ENCODE measurements at regions not wholly inside any gene's neighbourhood (a gene's known extent, or its start where the extent isn't known, plus 50 kb on each side); places are given as distances from the start of the nearest gene placed in this dataset.
A peak's percentile ranks its signal among the peaks of the same experiment; 100 is the strongest.

DNA sequence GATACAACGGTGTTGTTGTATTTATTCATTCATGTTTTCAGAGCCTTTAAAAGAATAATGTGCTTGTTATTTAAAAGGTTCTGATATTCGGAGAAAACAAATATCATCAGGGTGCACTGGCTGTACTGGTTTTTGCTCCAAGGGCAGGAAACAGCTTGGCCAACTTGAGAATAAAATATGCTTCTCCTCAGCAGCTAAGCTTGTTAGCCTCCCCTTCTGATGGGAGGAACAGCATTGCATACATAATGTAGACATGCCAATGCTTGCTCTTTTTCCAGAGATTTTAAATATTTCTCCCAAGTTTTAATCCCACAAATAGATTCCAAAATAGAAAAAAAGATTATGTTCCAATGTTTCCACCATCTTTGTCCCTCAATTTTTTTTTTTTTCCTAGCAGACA is 87.6 kb upstream of the RPL34 start:
- no peak overlapping the region for H3K4me3 ChIP-seq (ENCODE audit: low read depth, low read length)
- H3K27me3 ChIP-seq (ENCODE audit: control insufficient read depth, insufficient read depth, low read length) = no peaks in the 10 kb centered on the region
- DNase-seq (ENCODE audit: low read depth) = no peak
- no peaks in the 10 kb centered on the region for H3K36me3 ChIP-seq (ENCODE audit: control insufficient read depth, insufficient read depth, low read length)
- FAIRE-seq = no peak
- no peak for TF ChIP-seq CTCF (IDR thresholded peaks at IDR 0.05; ENCODE audit: insufficient read depth, low read length, severe bottlenecking)

- H3K27me3 ChIP-seq (ENCODE audit: control insufficient read depth, insufficient read depth, low read length) = no peaks in the 10 kb centered on the region
- FAIRE-seq (no peak), DNase-seq (ENCODE audit: low read depth) (no peak)
- H3K4me3 ChIP-seq (ENCODE audit: low read depth, low read length) = no peak overlapping the region
- no peak for TF ChIP-seq CTCF (IDR thresholded peaks at IDR 0.05; ENCODE audit: insufficient read depth, low read length, severe bottlenecking)
- no peaks in the 10 kb centered on the region for H3K36me3 ChIP-seq (ENCODE audit: control insufficient read depth, insufficient read depth, low read length)
These were observed 88.2 kb upstream of the RPL34 start for GRCh38 chr4:108532187-108532586.

DNA sequence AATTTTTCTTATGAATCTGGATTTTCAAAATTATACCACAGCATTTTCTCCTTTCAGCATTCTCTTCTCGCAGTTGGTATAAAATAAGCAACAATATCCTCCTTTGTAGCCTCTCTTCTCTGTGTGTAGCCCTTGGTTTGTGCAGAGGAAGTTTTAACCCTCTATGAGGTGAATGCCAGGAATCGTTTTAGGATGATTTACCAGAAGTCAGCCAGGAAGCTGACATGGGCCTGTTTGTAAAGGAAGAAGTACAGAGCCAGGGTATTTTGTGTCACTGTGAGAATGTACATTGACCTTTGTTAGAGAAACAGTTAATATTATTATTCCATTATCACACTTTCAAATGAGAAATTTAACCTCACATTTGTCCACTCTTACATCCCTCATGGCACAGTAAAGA is 88.9 kb upstream of the RPL34 start:
- no peak for TF ChIP-seq CTCF (IDR thresholded peaks at IDR 0.05; ENCODE audit: insufficient read depth, low read length, severe bottlenecking)
- FAIRE-seq (no peak), DNase-seq (ENCODE audit: low read depth) (no peak)
- no peaks in the 10 kb centered on the region for H3K27me3 ChIP-seq (ENCODE audit: control insufficient read depth, insufficient read depth, low read length)
- no peaks in the 10 kb centered on the region for H3K36me3 ChIP-seq (ENCODE audit: control insufficient read depth, insufficient read depth, low read length)
- no peak overlapping the region for H3K4me3 ChIP-seq (ENCODE audit: low read depth, low read length)

DNA sequence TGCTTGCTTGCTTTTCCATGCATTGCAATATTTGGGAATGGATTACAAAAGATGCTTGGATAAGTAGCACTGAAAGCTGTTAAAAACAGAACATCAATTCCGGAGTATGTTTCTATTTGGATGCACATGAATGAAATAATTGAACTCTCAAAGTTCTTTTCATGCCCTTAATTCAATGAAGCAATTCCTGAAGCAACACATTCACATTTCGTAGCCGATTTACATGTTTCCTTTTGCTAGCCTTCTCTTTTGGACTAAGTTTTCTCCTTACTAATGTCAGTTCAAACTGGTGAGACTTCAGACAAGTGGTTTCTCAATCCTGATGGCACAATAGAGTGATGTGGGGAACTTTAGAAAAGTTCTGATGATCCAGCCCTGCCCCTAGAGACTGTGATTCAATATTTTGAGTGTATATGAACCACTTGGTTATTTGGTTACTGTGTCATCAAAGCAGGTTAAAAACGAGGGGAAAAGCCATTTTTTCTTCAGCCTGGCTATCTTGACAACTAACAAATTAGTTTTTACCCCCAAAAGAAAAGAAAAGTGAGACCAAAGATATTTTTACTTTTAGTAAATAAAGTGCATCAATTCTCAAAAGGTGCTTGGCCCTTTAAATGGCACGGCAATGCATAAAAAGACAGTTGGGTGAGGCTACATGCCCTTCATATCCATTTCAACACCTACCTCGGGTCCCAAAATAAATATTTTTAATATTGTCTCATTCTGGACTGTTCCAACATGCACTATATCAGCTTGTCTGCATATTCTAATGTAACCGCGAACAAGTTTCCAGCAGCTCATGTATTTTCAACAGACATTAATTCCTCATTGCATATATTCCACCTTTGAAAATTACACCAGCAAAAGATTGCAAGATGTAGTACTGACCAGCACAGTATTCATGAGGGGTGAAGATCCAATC is 90.1 kb upstream of the RPL34 start:
- peak; percentile 66 for FAIRE-seq

DNA sequence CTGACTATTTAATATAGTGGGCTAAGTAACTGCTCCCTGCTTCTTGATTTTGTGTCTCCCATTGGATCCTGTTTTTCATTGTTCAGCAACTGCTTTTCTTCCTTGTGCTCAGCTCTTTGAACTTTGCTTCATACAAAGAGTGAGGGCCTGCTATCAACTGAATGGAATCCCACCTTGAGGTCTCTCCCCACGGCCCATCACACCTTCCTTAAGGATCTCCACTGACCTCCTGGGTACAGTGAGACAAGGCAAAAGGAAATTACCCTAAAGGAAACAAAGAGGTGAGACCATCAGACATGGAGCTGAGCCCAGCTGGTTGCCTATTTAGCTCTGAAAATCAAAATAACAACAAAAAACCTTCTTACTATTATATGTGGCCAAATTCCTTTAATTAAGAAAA is 91.3 kb upstream of the RPL34 start:
- no peak for TF ChIP-seq CTCF (IDR thresholded peaks at IDR 0.05; ENCODE audit: insufficient read depth, low read length, severe bottlenecking)
- no peaks in the 10 kb centered on the region for H3K36me3 ChIP-seq (ENCODE audit: control insufficient read depth, insufficient read depth, low read length)
- DNase-seq (ENCODE audit: low read depth) (no peak), FAIRE-seq (no peak)
- no peak overlapping the region for H3K4me3 ChIP-seq (ENCODE audit: low read depth, low read length)
- no peaks in the 10 kb centered on the region for H3K27me3 ChIP-seq (ENCODE audit: control insufficient read depth, insufficient read depth, low read length)

More for the DNA sequence above, 90.1 kb upstream of the RPL34 start:
- Histone ChIP-seq H3K27me3 (ENCODE audit: control insufficient read depth, insufficient read depth, low read length) (no peaks in the 10 kb centered on the region), H3K4me3 (ENCODE audit: low read depth, low read length) (no peak overlapping the region), H3K36me3 (ENCODE audit: control insufficient read depth, insufficient read depth, low read length) (no peaks in the 10 kb centered on the region)
- no peak for DNase-seq (ENCODE audit: low read depth)
- TF ChIP-seq CTCF (IDR thresholded peaks at IDR 0.05; ENCODE audit: insufficient read depth, low read length, severe bottlenecking) = no peak
